GM12878 (cell line): ENCODE measurements at regions not wholly inside any gene's neighbourhood (a gene's known extent, or its start where the extent isn't known, plus 50 kb on each side); places are given as distances from the start of the nearest gene placed in this dataset.

ENCODE experiments used
- ATAC-seq: fragments of 200-7000 bp; cut with Tn5 transposase; 3 replicates; pipeline ENCODE4 v1.9.1; 2020; ENCODE audit warnings: mild to moderate bottlenecking, moderate library complexity
- BruUV-seq: library from RNA; stranded (reverse); fragments of 400-500 nt; replicated peaks from 2 replicates; lab custom pipeline; 2021; lab: Mats Ljungman, UMichigan
- CTCF ChIA-PET: fragments of 300-600 bp; sonication (Branson Sonifier 250); formaldehyde crosslinking; extraction: SDS; loops from one replicate; lab custom pipeline; 2021; ENCODE audit warnings: inconsistent platforms; lab: Yijun Ruan, JAX
- POLR2A ChIA-PET: fragments of 350-600 bp; formaldehyde crosslinking; extraction: SDS; loops from one replicate; lab custom pipeline; 2021; ENCODE audit warnings: inconsistent platforms; lab: Charles Lee
- RAD21 ChIA-PET: fragments of 300-600 bp; sonication (Branson Sonifier 250); formaldehyde crosslinking; loops from one replicate; lab custom pipeline; 2023; ENCODE audit warnings: antibody characterized with exemption; ENCODE audit not compliant: unreplicated experiment; lab: Charles Lee
- SMC1A ChIA-PET: fragments of 300-600 bp; sonication (Branson Sonifier 250); formaldehyde crosslinking; loops from one replicate; lab custom pipeline; 2023; ENCODE audit not compliant: unreplicated experiment, uncharacterized antibody; lab: Charles Lee
- DNase-seq: peaks from one replicate; pipeline ENCODE4 v3.0.0-alpha.2; 2011; ENCODE audit warnings: low read depth, low spot score
- FAIRE-seq: peaks from 3 replicates; lab custom pipeline; 2011; peaks lifted over from hg19 to GRCh38; lab: Jason Lieb, UNC
- H2AFZ ChIP-seq: 2 replicates; pipeline ENCODE4 v1.6.0; 2011; ENCODE audit warnings: low read depth, low read length, control low read depth; ENCODE audit not compliant: control insufficient read depth
- H3K27ac ChIP-seq: 2 replicates; pipeline ENCODE4 v1.5.1; 2011; ENCODE audit warnings: control low read depth; ENCODE audit not compliant: control insufficient read depth, insufficient read depth
- H3K27me3 ChIP-seq, 2 experiments: replicated peaks in 1 of 2; 2 replicates each; pipeline versions ENCODE4 v1.6.0 to v1.6.1; 2011; ENCODE audit warnings: low read length in 1 of 2; ENCODE audit not compliant: control insufficient read depth in 2 of 2, insufficient read depth in 2 of 2
- H3K36me3 ChIP-seq, 2 experiments: 2 replicates each; pipeline ENCODE4 v1.5.1; 2011; ENCODE audit warnings: low read length in 1 of 2; ENCODE audit not compliant: control insufficient read depth in 2 of 2, insufficient read depth in 2 of 2
- H3K4me1 ChIP-seq: 2 replicates; pipeline ENCODE4 v1.6.1; 2011; ENCODE audit warnings: mild to moderate bottlenecking, low read length, moderate library complexity, mixed read lengths; ENCODE audit not compliant: control insufficient read depth, insufficient read depth
- H3K4me2 ChIP-seq: 2 replicates; pipeline ENCODE4 v1.6.0; 2011; ENCODE audit warnings: control low read depth; ENCODE audit not compliant: control insufficient read depth, insufficient read depth
- H3K4me3 ChIP-seq: fragments of 200-600 bp; sonication (generic); 2 replicates; pipeline ENCODE4 v1.5.1; 2016
- H3K79me2 ChIP-seq: 2 replicates; pipeline ENCODE4 v1.6.0; 2011; ENCODE audit warnings: low read length; ENCODE audit not compliant: control insufficient read depth, insufficient read depth
- H3K9ac ChIP-seq: 2 replicates; pipeline ENCODE4 v1.8.0; 2011; ENCODE audit warnings: low read length, control low read depth, mixed read lengths; ENCODE audit not compliant: control insufficient read depth, insufficient read depth
- H3K9me3 ChIP-seq: replicated peaks from 3 replicates; pipeline ENCODE4 v1.5.1; 2011; ENCODE audit warnings: mild to moderate bottlenecking, low read length; ENCODE audit not compliant: control insufficient read depth, insufficient read depth
- H4K20me1 ChIP-seq: 2 replicates; pipeline ENCODE4 v1.6.0; 2011; ENCODE audit not compliant: control insufficient read depth, insufficient read depth
- FOXM1 ChIP-seq: IDR thresholded peaks from 2 replicates; pipeline ENCODE4 v1.6.1; 2012; ENCODE audit warnings: low read depth, mild to moderate bottlenecking, inconsistent platforms, low read length, moderate library complexity
- GATAD2B ChIP-seq: fragments of 450-650 bp; conservative IDR thresholded peaks from 2 replicates; pipeline ENCODE4 v1.6.1; 2017; ENCODE audit warnings: low read depth, mild to moderate bottlenecking, moderate library complexity
- IKZF1 ChIP-seq: fragments of 450-650 bp; conservative IDR thresholded peaks from 2 replicates; pipeline ENCODE4 v1.6.1; 2017; ENCODE audit warnings: antibody characterized with exemption, mild to moderate bottlenecking
- IRF3 ChIP-seq: fragments of 450-650 bp; IDR thresholded peaks from 2 replicates; pipeline ENCODE4 v1.6.1; 2014; ENCODE audit warnings: mild to moderate bottlenecking
- IRF4 ChIP-seq: IDR thresholded peaks from 2 replicates; pipeline ENCODE4 v1.6.1; 2011; ENCODE audit warnings: low read depth, low read length
- MYB ChIP-seq: fragments of 150-350 bp; IDR thresholded peaks from 2 replicates; pipeline ENCODE4 v1.6.1; 2014; ENCODE audit warnings: mild to moderate bottlenecking, low read depth, low read length, borderline replicate concordance
- NBN ChIP-seq: fragments of 450-650 bp; IDR thresholded peaks from 2 replicates; pipeline ENCODE4 v1.6.1; 2016
- PAX5 ChIP-seq: IDR thresholded peaks from 2 replicates; pipeline ENCODE4 v1.6.1; 2011; ENCODE audit warnings: low read depth, low read length, borderline replicate concordance
- PRDM15 ChIP-seq: fragments of 450-650 bp; formaldehyde crosslinking; IDR thresholded peaks from 2 replicates; pipeline ENCODE4 v1.4.0; 2020; ENCODE audit warnings: mild to moderate bottlenecking, moderate library complexity
- SPI1 ChIP-seq: IDR thresholded peaks from 2 replicates; pipeline ENCODE4 v1.6.1; 2011; ENCODE audit warnings: low read depth, mild to moderate bottlenecking, low read length, moderate library complexity, borderline replicate concordance; ENCODE audit not compliant: insufficient read depth
- TCF12 ChIP-seq: IDR thresholded peaks from 2 replicates; pipeline ENCODE4 v1.6.1; 2011; ENCODE audit warnings: low read depth, mild to moderate bottlenecking, low read length
- WGBS: methylation state at CpG from one replicate; pipeline ENCODE4 v1.1.6; 2016; ENCODE audit warnings: low lambda C conversion rate; ENCODE audit not compliant: insufficient replicate concordance, insufficient coverage; ENCODE audit errors: missing lambda C conversion rate; 5-methylcytosine and 5-hydroxymethylcytosine counted together
- in situ Hi-C: fragments of 300-500 bp; cut with MboI; formaldehyde crosslinking; loops from 9 replicates; pipeline ENCODE4 v1.14.3; 2018; ENCODE audit warnings: mixed read lengths
- intact Hi-C: fragments of 100-400 bp; cut with micrococcal nuclease; formaldehyde crosslinking; loops from one replicate; pipeline ENCODE4 v1.14.2; 2022; ENCODE audit not compliant: unreplicated experiment
- TF ChIP-seq, protein P1 (sequence below): IDR thresholded peaks from 2 replicates; pipeline ENCODE4 v1.6.1; 2012; ENCODE audit warnings: low read length, inconsistent platforms
- TF ChIP-seq, protein P2 (sequence below): IDR thresholded peaks from 2 replicates; pipeline ENCODE4 v1.6.1; 2012; ENCODE audit warnings: improper control_type of control experiment, low read depth, low read length; ENCODE audit not compliant: insufficient replicate concordance

DNA sequence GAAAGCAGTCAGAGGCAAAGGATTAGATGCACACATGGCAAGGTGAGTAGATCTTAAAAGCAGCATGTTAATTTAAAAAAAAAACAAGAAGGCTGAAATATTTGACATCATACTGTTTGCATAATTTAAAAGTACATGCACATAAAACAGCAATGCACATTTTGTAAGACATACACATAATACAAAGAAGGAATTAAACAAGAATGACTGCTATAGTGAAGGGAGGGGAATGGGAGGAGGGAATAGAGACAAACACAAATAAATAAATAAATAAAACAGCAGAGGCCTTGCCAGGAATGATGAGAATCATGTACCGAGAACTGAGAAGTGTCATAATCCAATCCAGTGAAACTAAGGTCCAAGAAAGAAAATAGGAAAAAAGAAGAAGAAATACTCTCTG is 486.2 kb upstream of the API5 start (continued):
- TF ChIP-seq PAX5 (no peak), IKZF1 (no peak), SPI1 (no peak)
- TF ChIP-seq, protein P1, sequence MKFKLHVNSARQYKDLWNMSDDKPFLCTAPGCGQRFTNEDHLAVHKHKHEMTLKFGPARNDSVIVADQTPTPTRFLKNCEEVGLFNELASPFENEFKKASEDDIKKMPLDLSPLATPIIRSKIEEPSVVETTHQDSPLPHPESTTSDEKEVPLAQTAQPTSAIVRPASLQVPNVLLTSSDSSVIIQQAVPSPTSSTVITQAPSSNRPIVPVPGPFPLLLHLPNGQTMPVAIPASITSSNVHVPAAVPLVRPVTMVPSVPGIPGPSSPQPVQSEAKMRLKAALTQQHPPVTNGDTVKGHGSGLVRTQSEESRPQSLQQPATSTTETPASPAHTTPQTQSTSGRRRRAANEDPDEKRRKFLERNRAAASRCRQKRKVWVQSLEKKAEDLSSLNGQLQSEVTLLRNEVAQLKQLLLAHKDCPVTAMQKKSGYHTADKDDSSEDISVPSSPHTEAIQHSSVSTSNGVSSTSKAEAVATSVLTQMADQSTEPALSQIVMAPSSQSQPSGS = no peak
- TF ChIP-seq, protein P2, sequence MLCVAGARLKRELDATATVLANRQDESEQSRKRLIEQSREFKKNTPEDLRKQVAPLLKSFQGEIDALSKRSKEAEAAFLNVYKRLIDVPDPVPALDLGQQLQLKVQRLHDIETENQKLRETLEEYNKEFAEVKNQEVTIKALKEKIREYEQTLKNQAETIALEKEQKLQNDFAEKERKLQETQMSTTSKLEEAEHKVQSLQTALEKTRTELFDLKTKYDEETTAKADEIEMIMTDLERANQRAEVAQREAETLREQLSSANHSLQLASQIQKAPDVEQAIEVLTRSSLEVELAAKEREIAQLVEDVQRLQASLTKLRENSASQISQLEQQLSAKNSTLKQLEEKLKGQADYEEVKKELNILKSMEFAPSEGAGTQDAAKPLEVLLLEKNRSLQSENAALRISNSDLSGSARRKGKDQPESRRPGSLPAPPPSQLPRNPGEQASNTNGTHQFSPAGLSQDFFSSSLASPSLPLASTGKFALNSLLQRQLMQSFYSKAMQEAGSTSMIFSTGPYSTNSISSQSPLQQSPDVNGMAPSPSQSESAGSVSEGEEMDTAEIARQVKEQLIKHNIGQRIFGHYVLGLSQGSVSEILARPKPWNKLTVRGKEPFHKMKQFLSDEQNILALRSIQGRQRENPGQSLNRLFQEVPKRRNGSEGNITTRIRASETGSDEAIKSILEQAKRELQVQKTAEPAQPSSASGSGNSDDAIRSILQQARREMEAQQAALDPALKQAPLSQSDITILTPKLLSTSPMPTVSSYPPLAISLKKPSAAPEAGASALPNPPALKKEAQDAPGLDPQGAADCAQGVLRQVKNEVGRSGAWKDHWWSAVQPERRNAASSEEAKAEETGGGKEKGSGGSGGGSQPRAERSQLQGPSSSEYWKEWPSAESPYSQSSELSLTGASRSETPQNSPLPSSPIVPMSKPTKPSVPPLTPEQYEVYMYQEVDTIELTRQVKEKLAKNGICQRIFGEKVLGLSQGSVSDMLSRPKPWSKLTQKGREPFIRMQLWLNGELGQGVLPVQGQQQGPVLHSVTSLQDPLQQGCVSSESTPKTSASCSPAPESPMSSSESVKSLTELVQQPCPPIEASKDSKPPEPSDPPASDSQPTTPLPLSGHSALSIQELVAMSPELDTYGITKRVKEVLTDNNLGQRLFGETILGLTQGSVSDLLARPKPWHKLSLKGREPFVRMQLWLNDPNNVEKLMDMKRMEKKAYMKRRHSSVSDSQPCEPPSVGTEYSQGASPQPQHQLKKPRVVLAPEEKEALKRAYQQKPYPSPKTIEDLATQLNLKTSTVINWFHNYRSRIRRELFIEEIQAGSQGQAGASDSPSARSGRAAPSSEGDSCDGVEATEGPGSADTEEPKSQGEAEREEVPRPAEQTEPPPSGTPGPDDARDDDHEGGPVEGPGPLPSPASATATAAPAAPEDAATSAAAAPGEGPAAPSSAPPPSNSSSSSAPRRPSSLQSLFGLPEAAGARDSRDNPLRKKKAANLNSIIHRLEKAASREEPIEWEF = no peak

DNA sequence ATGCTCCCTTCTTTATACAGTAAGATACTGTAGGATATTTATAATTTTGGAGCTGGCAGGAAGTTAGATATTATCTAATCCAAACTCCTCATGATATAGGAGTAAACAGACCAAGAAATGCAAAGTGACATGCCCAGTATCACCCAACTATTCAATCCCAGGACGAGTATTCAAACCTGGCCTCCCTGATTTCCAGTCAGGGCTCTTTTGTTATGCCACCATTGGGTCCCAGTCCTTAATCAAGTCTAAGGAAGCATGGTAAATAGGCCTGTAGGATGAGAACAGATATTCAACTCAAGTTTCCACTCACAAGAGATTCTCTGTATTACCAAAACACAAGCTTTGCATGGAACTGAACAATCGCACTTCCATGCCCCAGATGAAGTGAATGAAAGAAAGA is 484.0 kb upstream of the API5 start:
- ATAC-seq = no peak
- Histone ChIP-seq H4K20me1 (no peaks in the 10 kb centered on the region), H3K9me3 (no peaks in the 10 kb centered on the region), H3K4me3 (no peak overlapping the region), H3K4me1 (no peaks in the 10 kb centered on the region), H3K36me3 (no peaks in the 10 kb centered on the region), H3K79me2 (no peaks in the 10 kb centered on the region), H2AFZ (no peak overlapping the region), H3K27ac (no peak overlapping the region), H3K4me2 (no peak overlapping the region), H3K27me3 (no peaks in the 10 kb centered on the region), H3K9ac (no peak overlapping the region)
- FAIRE-seq = no peak
- RAD21 ChIA-PET = interaction anchor here (1.2 to 1.9 kb wide), 2 partner anchors 12 to 14 kb away, joined by 3 to 4 read pairs; no protein-coding TSS in a partner anchor
- SMC1A ChIA-PET = interaction anchor here (0.6 to 1.8 kb wide), 3 partner anchors 10 to 192 kb away, joined by 3 to 5 read pairs (median 4); no protein-coding TSS in a partner anchor
- CTCF ChIA-PET = no interaction called here
- intact Hi-C loops = no loop called here
- WGBS = 0% methylated on average over 2 of the region's 2 CpGs
- in situ Hi-C loops = no loop called here
- DNase-seq = no peak
- no TSS peak for BruUV-seq
- POLR2A ChIA-PET = interaction anchor here (1.8 kb wide), 1 partner anchor 12 kb away, joined by 4 read pairs; no protein-coding TSS in a partner anchor
- TF ChIP-seq GATAD2B (no peak), TCF12 (no peak), FOXM1 (no peak), PRDM15 (CRISPR knock-in tag) (no peak), MYB (no peak), IRF3 (no peak), NBN (no peak), IRF4 (no peak)
